ENCODE measurements at regions not wholly inside any gene's neighbourhood (a gene's known extent, or its start where the extent isn't known, plus 50 kb on each side); places are given as distances from the start of the nearest gene placed in this dataset.
A peak's percentile ranks its signal among the peaks of the same experiment; 100 is the strongest.

DNA sequence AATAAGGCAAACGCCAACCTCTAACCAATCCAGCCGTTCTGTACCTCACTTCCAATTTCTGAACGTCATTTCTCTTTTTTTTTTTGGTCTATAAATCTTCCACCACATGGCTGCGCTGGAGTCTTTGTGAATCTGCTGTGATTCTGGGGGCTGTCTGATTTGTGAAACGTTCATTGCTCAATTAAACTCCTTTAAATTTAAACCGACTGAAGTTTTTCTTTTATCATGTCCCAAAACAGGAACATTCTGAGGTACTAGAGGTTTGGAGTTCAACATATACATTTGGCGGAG, 65.5 kb upstream of the BACH1 start (continued):
- TF ChIP-seq GABPA (IDR thresholded peaks at IDR 0.05; ENCODE audit: low read depth) (no peak), ZNF207 (IDR thresholded peaks at IDR 0.05; ENCODE audit: borderline replicate concordance) (no peak), RAD21 (IDR thresholded peaks at IDR 0.05; ENCODE audit: insufficient read depth, low read depth, low read length) (peak; percentile 68), SMAD5 (IDR thresholded peaks at IDR 0.05; ENCODE audit: low read depth) (no peak), NFYB (IDR thresholded peaks at IDR 0.05; ENCODE audit: insufficient read depth, low read depth, low read length) (peak; percentile 64), IKZF2 (IDR thresholded peaks at IDR 0.05) (no peak), STAT1 (conservative IDR thresholded peaks at IDR 0.05) (0 out of 2 replicates have a peak, but pooled peaks have one; percentile 23)
- TF ChIP-seq, protein P1, sequence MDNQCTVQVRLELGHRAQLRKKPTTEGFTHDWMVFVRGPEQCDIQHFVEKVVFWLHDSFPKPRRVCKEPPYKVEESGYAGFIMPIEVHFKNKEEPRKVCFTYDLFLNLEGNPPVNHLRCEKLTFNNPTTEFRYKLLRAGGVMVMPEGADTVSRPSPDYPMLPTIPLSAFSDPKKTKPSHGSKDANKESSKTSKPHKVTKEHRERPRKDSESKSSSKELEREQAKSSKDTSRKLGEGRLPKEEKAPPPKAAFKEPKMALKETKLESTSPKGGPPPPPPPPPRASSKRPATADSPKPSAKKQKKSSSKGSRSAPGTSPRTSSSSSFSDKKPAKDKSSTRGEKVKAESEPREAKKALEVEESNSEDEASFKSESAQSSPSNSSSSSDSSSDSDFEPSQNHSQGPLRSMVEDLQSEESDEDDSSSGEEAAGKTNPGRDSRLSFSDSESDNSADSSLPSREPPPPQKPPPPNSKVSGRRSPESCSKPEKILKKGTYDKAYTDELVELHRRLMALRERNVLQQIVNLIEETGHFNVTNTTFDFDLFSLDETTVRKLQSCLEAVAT (IDR thresholded peaks at IDR 0.05) = peak; percentile 63
- TF ChIP-seq, protein P2, sequence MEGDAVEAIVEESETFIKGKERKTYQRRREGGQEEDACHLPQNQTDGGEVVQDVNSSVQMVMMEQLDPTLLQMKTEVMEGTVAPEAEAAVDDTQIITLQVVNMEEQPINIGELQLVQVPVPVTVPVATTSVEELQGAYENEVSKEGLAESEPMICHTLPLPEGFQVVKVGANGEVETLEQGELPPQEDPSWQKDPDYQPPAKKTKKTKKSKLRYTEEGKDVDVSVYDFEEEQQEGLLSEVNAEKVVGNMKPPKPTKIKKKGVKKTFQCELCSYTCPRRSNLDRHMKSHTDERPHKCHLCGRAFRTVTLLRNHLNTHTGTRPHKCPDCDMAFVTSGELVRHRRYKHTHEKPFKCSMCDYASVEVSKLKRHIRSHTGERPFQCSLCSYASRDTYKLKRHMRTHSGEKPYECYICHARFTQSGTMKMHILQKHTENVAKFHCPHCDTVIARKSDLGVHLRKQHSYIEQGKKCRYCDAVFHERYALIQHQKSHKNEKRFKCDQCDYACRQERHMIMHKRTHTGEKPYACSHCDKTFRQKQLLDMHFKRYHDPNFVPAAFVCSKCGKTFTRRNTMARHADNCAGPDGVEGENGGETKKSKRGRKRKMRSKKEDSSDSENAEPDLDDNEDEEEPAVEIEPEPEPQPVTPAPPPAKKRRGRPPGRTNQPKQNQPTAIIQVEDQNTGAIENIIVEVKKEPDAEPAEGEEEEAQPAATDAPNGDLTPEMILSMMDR (IDR thresholded peaks at IDR 0.05 in 2 of 3, conservative IDR thresholded peaks at IDR 0.05 in 1 of 3; ENCODE audit: control insufficient read depth in 2 of 3, extremely low read depth in 1 of 3, insufficient read depth in 1 of 3, low read depth in 3 of 3, low read length in 3 of 3) = peak; percentile 16 to 43 (median 30); a peak in 3 of 6 replicates
- TF ChIP-seq, protein P3, sequence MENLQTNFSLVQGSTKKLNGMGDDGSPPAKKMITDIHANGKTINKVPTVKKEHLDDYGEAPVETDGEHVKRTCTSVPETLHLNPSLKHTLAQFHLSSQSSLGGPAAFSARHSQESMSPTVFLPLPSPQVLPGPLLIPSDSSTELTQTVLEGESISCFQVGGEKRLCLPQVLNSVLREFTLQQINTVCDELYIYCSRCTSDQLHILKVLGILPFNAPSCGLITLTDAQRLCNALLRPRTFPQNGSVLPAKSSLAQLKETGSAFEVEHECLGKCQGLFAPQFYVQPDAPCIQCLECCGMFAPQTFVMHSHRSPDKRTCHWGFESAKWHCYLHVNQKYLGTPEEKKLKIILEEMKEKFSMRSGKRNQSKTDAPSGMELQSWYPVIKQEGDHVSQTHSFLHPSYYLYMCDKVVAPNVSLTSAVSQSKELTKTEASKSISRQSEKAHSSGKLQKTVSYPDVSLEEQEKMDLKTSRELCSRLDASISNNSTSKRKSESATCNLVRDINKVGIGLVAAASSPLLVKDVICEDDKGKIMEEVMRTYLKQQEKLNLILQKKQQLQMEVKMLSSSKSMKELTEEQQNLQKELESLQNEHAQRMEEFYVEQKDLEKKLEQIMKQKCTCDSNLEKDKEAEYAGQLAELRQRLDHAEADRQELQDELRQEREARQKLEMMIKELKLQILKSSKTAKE (IDR thresholded peaks at IDR 0.05; ENCODE audit: low read depth, poor library complexity, severe bottlenecking) = no peak

Measured in GM12878 (cell line).